ENCODE measurements at regions not wholly inside any gene's neighbourhood (a gene's known extent, or its start where the extent isn't known, plus 50 kb on each side); places are given as distances from the start of the nearest gene placed in this dataset.

DNA sequence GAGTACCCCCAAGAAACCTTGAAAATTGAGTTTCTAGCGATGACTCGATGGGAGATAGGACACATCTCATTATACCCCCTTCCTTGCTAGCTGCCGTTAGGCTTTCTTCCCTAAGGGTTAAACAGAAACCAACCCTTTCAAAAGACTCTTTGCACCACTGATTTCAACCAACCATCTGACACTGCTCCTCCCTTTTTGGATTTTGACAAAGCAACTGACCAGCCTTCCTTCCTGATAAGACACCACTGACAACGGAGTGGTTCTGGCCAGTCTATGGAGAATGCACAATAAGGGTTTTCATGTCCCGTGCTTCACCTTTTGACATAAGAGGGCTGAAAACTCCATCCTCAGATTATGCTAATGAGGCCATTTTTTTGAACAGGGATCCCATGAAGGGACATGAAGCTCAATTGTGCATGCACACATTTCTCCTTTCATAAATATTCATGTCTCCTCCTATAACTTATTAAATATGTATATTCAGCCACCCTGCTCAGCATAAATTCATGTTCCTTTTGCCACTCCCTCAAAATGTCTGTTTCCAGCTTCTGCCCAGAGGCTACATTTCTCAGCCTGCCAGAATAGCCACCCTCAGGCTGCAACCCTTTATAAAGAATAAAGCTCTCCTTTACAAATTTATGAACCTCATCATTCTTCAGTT, 52.8 kb upstream of the SLC35F5 start:
- no peak for DNase-seq (ENCODE audit: low read depth, low spot score)
- Histone ChIP-seq H3K9me1 (replicated peaks; ENCODE audit: control insufficient read depth, extremely low read depth, insufficient read depth, low read length) (no peaks in the 10 kb centered on the region), H2AFZ (ENCODE audit: low read depth, low read length) (no peak overlapping the region), H3K9ac (replicated peaks; ENCODE audit: extremely low read depth, insufficient read depth, low read length) (no peak overlapping the region), H3K4me2 (ENCODE audit: insufficient read depth, low read length) (no peak overlapping the region), H3K36me3 (ENCODE audit: control insufficient read depth in 2 of 2, extremely low read depth in 1 of 2, insufficient read depth in 2 of 2, low read length in 2 of 2) (no peaks in the 10 kb centered on the region), H3K27me3 (ENCODE audit: control insufficient read depth in 2 of 2, insufficient read depth in 2 of 2, low read length in 2 of 2) (peaks cover 0 to 3% of the 10 kb centered on the region in 2 experiments), H3K9me3 (replicated peaks; ENCODE audit: control insufficient read depth, insufficient read depth, low read length) (no peaks in the 10 kb centered on the region), H3K27ac (ENCODE audit: insufficient read depth, low read depth, low read length) (no peak overlapping the region), H3K4me1 (ENCODE audit: control insufficient read depth, extremely low read depth, insufficient read depth, low read length) (no peaks in the 10 kb centered on the region), H3K4me3 (replicated peaks in 1 of 3; ENCODE audit: insufficient read depth in 1 of 3, low read depth in 1 of 3, low read length in 3 of 3) (no peak overlapping the region), H4K20me1 (replicated peaks; ENCODE audit: control insufficient read depth, extremely low read depth, insufficient read depth, low read length) (no peaks in the 10 kb centered on the region), H3K79me2 (ENCODE audit: control insufficient read depth, insufficient read depth, low read length) (no peaks in the 10 kb centered on the region)
- no TSS peak for BruUV-seq (replicated peaks)
- FAIRE-seq, result no peak
- dilution Hi-C loops (cut with MboI; ENCODE audit: extremely low pct_ligation_motif_present, low sequenced_read_pairs), result no loop called here
- CTCF ChIA-PET, result interaction anchor here (0.9 to 1.2 kb wide), 2 partner anchors 9 to 15 kb away, joined by 3 read pairs; no protein-coding TSS in a partner anchor
- TF ChIP-seq JUN (IDR thresholded peaks at IDR 0.05; ENCODE audit: borderline replicate concordance, insufficient read depth, insufficient read length, low read depth) (no peak), EZH2 (IDR thresholded peaks at IDR 0.05; ENCODE audit: borderline replicate concordance, low read depth, low read length, severe bottlenecking) (no peak), MYC (IDR thresholded peaks at IDR 0.05; ENCODE audit: low read depth, low read length) (no peak), GATA2 (IDR thresholded peaks at IDR 0.05; ENCODE audit: insufficient read depth, insufficient read length, low read depth, low read length) (no peak), POLR2A (IDR thresholded peaks at IDR 0.05; ENCODE audit: low read depth, low read length) (no peak), FOS (IDR thresholded peaks at IDR 0.05; ENCODE audit: borderline replicate concordance, insufficient read depth, low read length) (no peak), POLR2AphosphoS5 (IDR thresholded peaks at IDR 0.05; ENCODE audit: insufficient read depth, low read depth, low read length) (no peak)
- TF ChIP-seq, protein P1, sequence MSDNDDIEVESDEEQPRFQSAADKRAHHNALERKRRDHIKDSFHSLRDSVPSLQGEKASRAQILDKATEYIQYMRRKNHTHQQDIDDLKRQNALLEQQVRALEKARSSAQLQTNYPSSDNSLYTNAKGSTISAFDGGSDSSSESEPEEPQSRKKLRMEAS (IDR thresholded peaks at IDR 0.05; ENCODE audit: insufficient read depth, insufficient read length), result no peak
- TF ChIP-seq, protein P2, sequence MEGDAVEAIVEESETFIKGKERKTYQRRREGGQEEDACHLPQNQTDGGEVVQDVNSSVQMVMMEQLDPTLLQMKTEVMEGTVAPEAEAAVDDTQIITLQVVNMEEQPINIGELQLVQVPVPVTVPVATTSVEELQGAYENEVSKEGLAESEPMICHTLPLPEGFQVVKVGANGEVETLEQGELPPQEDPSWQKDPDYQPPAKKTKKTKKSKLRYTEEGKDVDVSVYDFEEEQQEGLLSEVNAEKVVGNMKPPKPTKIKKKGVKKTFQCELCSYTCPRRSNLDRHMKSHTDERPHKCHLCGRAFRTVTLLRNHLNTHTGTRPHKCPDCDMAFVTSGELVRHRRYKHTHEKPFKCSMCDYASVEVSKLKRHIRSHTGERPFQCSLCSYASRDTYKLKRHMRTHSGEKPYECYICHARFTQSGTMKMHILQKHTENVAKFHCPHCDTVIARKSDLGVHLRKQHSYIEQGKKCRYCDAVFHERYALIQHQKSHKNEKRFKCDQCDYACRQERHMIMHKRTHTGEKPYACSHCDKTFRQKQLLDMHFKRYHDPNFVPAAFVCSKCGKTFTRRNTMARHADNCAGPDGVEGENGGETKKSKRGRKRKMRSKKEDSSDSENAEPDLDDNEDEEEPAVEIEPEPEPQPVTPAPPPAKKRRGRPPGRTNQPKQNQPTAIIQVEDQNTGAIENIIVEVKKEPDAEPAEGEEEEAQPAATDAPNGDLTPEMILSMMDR (IDR thresholded peaks at IDR 0.05; ENCODE audit: extremely low read depth in 1 of 2, insufficient read depth in 1 of 2, low read depth in 1 of 2, low read length in 2 of 2), result no peak
- POLR2A ChIA-PET, result no interaction called here
- intact Hi-C loops (cut with micrococcal nuclease), result no loop called here
